ENCODE measurements at regions not wholly inside any gene's neighbourhood (a gene's known extent, or its start where the extent isn't known, plus 50 kb on each side); places are given as distances from the start of the nearest gene placed in this dataset.

- no peak for TF ChIP-seq POLR2A (IDR thresholded peaks at IDR 0.05)
- no peak for TF ChIP-seq CTCF (IDR thresholded peaks at IDR 0.05)
These were observed 163.3 kb upstream of the MBNL1 start for GRCh38 chr3:152105446-152105845.

All from esophagus squamous epithelium (tissue), 4 donors.